Occipital lobe (tissue), 1 donor: ENCODE measurements at regions not wholly inside any gene's neighbourhood (a gene's known extent, or its start where the extent isn't known, plus 50 kb on each side); places are given as distances from the start of the nearest gene placed in this dataset.

Experiments used
- DNase-seq: peaks from one replicate; lab custom pipeline; 2025; lab: John Stamatoyannopoulos, UW

DNA sequence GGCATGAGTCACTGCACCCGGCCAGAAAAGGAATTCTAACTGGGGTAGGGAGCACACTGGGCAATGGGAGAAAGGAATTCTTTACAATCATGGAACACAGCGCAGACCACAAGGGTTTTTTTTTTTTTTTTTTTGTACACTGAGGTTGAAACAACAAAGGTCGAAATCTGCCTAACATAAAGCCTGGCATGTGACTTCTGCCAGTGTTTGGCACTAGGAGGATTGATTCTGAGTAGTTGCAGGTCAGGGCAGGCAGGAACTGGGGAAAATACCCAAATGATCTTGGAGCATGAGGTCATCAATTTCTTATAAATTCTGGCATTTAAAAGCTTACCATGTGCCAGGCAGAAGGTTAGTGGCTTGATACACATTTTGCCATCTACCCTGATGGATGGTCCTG lies 202.0 kb upstream of the SNX19 start:
- no peak for DNase-seq

DNA sequence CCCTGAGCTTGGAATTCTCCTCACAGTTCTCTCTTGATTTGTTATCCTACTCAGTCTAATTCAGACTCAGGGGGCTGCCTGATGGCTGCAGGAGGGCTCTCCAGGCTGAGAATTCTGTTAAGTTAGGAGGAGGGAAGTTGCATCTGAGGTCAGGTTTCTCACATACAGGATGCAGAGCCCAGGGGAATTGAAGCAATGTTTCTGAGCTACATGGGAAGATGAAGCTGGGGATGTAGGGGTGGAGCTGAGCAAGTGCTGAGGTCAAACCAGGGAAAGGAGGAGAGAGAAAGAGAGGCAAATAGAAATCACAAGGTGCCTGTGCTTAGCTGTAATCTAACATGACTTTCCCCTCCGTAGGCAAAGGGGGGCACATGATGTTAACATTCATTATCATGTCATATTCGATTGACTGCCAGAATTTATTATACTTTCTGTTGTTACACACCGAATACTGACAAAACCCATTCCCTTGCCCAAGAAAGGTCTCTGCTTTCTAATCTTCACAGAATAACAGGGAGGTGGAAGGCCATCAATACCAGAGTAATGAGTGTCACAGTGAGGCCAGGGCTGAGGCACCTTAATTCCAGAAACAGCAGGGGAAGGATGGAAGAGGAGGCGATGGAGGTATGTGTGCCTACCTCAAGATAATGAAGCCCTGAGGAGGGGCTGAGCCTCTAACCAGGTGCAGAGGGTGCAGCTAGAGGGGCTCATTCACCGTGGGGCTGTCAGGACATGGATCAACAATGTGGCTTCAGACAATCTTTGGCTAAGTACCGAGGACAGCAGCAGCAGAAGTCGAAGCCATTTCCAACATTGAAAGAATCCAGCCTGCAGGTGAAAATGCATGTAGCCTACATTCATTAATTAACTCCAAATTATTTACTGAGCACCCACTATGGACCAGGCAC lies 205.4 kb upstream of the SNX19 start:
- DNase-seq = no peak

- DNase-seq = no peak
Observed at GRCh38 chr11:131122448-131122847, 206.2 kb upstream of the SNX19 start.

GRCh38 chr11:131129474-131129873 lies 213.2 kb upstream of the SNX19 start:
- DNase-seq = no peak

DNA sequence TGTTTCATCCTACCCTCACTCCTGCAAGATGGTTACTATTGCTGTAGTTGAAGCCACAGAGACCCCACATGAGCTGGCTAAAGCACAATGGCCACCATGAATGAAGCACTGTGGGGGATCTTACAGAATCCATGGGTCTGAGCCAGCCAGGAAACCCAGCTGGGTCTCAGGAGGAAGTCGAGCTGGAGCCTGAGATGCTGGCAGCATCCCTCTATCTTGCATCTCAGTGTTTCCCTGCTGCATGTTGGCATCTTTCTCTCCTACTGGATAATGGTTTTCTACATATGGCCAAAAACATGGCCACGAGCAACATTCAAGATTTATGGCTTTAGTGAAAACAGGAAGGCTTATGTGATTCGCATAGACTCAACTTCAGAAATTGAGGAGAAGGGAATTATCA lies 219.3 kb upstream of the SNX19 start:
- no peak for DNase-seq

DNA sequence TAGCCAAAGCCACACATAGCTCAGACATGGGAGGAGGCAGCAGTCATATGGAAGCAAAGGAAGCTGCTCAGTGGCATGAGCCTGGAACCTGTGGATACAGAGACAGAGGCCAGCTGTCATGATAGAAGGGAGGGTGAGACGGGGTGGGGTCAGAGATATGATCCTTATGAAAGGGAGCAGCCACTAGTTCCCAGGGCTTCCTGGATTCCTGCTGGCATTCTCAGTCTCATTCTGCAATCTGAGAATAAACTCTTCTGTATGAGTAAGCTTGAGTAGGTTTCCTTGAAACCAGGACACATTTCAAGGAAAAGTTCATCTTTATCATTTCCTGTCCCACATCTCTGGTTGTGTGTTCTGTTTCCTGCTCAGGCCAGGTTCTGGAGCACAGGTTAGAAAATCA lies 220.2 kb upstream of the SNX19 start:
- DNase-seq = no peak

DNA sequence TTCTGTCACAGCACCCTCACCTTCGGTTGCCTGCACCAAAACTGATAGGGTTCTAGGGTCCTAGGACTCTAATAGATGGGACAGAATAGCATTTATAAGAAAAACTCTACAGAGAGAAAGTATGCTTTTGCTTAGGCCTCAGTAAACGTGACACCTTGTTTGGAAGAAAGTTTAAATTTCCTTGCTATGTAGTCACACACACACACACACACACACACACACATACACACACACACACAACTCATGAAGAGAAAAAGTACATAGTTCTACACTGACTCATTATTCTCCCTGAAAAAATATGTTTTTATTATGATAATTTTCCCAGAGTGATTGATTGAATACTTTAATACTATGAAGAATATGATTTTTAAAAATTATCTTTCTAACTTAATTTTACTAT lies 220.8 kb upstream of the SNX19 start:
- no peak for DNase-seq

DNA sequence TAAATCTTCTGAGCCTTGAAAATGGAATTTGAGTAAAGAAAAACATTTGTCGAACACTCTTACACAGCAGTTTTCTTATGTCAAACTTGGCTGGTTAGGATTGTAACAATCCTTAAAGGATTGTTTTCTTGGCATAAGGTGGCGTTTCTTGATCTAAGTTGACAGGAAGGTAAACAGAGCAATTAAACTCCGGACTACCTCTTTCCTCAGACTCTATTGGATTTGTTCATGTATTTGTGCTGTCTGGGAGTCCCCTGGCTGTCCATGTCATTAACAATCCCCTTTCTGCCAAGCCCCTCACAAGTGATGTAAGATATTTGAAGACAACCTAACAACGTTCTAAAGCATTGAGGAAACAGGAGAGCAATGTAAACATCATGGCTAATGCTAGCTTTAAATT lies 222.5 kb upstream of the SNX19 start:
- no peak for DNase-seq

- DNase-seq = no peak
Observed at GRCh38 chr11:131145791-131146190, 224.6 kb upstream of the NTM start.

- no peak for DNase-seq
Observed at GRCh38 chr11:131146827-131147490, 223.5 kb upstream of the NTM start.

- no peak for DNase-seq
Observed at GRCh38 chr11:131154351-131154750, 216.1 kb upstream of the NTM start.

GRCh38 chr11:131157678-131158077 lies 212.7 kb upstream of the NTM start:
- DNase-seq = no peak

DNA sequence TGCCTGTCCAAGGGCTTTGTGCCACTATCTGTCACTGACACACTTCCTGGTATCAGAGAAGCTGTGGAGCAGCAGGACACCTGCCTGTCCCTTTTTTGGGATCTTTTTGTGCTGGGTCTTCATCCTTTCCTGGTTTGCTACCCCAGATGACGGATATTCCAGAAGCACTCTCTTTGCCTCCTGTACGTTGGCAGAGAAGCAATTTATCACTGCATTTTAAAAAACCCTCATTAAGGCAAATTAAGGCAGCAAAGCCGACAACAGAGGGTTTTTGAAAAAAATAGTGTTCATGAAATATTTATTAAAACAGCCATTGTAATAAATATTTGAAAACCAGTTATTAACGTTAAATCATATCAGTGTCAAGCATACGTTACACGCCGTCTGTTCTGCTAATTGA lies 209.6 kb upstream of the NTM start:
- no peak for DNase-seq

DNA sequence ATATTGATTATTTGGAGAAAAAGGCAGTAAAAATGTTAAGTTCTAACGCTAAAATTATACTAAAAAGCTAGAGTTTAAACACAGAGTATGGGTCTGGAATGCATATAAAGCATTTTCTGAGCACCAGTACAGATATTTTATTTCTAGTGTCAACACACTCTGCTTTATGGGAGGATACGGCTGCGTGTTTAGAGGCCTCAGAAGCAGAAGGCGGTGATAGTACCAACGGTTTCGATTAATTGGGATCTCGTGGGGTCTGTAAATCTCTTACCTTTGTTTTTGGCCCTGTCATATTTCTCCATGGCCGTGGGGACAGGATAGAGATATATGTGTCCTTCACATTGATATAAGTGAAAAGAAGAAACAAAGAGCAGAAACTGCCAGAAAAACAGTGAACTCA lies 206.8 kb upstream of the NTM start:
- no peak for DNase-seq

DNA sequence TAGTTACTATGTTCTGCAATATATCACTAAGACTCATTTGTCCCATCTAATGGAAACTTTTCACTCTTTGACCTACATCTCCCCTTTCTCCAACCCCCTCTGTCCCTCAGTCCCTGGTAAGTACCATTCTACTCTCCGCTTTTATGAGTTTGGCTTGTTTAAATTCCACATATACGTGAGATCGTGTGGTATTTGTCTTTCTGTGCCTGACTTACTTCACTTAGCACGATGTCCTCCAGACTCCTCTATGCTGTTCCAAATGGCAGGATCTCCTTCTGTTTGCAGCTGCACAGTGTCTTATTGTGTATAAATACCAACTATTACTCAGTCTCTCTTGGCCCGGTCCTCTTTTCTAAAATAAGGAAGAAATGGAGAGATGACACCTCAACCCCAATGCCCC lies 205.4 kb upstream of the NTM start:
- DNase-seq = no peak

- DNase-seq = no peak
Observed at GRCh38 chr11:131168839-131169713, 201.3 kb upstream of the NTM start.

GRCh38 chr11:131172011-131172410 lies 198.4 kb upstream of the NTM start:
- no peak for DNase-seq

DNA sequence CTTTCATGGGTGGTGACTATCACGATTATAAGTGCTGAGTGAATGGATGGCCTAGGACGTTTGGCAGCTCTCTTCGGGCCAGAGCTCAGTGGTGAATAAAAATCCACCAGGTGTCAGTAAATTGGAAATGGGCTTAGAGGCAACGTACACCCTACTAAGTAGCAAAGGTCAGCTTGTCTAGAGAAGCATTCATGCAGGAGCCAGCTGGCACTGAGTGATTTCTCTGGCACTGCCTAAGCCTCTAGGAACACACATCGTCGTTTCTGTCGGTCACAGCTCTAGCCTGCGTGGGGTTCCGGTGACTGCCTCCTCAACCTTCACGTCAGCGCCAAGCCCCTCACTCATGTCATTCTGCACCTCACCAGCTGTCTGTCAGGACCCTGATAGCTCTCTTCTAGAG lies 192.4 kb upstream of the NTM start:
- no peak for DNase-seq

GRCh38 chr11:131178596-131178995 lies 191.8 kb upstream of the NTM start:
- DNase-seq = no peak

GRCh38 chr11:131179836-131180235 lies 190.6 kb upstream of the NTM start:
- no peak for DNase-seq

GRCh38 chr11:131185915-131186314 lies 184.5 kb upstream of the NTM start:
- no peak for DNase-seq

DNA sequence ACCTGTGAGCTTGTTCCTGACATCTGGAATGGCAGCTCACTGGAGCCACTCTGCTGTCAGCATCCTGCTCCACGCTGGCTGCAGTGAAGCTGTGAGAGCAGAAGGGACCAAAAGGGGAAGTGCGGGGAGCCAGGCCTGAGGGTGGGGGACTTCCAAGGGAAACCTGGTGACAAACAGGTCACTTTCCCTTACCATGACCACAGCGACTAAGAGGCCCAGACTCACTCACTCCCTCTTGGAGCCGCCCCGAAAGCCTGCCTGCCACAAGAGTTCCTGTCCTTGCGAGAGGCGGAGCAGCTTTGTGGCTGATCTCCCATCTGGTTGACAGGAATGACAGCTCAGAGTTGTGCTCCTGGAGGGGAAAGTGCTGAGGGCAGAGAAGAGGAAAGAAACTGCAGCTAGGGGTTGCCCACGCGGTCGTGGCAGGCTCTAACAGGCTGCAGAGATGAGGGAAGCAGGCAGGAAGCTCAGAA lies 183.8 kb upstream of the NTM start:
- no peak for DNase-seq
